GM06990 (cell line): ENCODE measurements at regions not wholly inside any gene's neighbourhood (a gene's known extent, or its start where the extent isn't known, plus 50 kb on each side); places are given as distances from the start of the nearest gene placed in this dataset.

ENCODE experiments used
- DNase-seq: peaks from one replicate; pipeline ENCODE4 v3.0.0-alpha.2; 2011; ENCODE audit not compliant: insufficient read length; ENCODE audit errors: extremely low read depth
- H3K27me3 ChIP-seq: replicated peaks from 2 replicates; pipeline ENCODE4 v1.6.0; 2011; ENCODE audit warnings: low read length; ENCODE audit not compliant: control insufficient read depth, insufficient read depth
- H3K36me3 ChIP-seq: 2 replicates; pipeline ENCODE4 v1.5.1; 2011; ENCODE audit warnings: low read length; ENCODE audit not compliant: control insufficient read depth, insufficient read depth
- H3K4me3 ChIP-seq: replicated peaks from 2 replicates; pipeline ENCODE4 v1.5.1; 2011; ENCODE audit warnings: low read depth, mild to moderate bottlenecking, control low read depth, low read length
- TF ChIP-seq, protein P1 (sequence below): IDR thresholded peaks from 2 replicates; pipeline ENCODE4 v1.5.1; 2011; ENCODE audit warnings: low read length, control low read depth, mild to moderate bottlenecking, inconsistent platforms; ENCODE audit not compliant: insufficient read depth, poor library complexity, severe bottlenecking

DNA sequence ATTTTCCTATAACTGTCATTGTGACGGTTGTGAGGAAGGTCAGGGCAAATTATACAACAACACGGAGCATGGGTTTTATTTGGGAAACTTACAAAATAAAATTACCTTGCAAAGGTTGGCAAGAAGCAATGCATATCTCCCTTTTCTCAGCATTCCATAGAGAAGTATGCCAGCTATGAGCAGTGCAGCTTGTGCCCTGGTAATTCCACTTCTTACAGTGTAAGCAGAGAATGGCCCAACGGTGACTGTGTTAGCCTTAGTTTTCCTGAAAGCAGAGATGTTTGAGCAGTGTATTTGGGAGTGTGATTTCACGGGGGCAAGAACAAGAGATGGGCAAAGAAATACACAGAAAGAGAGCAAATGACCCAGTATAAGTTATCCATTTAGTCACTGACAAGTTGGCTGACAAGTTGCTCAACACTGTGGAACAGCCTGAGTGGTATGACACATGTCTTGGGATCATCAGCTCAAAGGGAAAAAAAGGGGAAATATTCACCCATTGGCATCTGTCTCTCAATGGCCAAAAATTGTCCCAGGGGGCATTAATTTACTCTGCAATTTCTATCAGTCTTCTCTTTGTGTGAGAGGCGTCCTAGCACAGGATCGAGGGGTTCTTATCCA lies 210.9 kb upstream of the NRIP1 start:
- Histone ChIP-seq H3K4me3 (no peak overlapping the region), H3K27me3 (no peaks in the 10 kb centered on the region), H3K36me3 (no peaks in the 10 kb centered on the region)
- TF ChIP-seq, protein P1, sequence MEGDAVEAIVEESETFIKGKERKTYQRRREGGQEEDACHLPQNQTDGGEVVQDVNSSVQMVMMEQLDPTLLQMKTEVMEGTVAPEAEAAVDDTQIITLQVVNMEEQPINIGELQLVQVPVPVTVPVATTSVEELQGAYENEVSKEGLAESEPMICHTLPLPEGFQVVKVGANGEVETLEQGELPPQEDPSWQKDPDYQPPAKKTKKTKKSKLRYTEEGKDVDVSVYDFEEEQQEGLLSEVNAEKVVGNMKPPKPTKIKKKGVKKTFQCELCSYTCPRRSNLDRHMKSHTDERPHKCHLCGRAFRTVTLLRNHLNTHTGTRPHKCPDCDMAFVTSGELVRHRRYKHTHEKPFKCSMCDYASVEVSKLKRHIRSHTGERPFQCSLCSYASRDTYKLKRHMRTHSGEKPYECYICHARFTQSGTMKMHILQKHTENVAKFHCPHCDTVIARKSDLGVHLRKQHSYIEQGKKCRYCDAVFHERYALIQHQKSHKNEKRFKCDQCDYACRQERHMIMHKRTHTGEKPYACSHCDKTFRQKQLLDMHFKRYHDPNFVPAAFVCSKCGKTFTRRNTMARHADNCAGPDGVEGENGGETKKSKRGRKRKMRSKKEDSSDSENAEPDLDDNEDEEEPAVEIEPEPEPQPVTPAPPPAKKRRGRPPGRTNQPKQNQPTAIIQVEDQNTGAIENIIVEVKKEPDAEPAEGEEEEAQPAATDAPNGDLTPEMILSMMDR, result no peak
- DNase-seq, result no peak

DNA sequence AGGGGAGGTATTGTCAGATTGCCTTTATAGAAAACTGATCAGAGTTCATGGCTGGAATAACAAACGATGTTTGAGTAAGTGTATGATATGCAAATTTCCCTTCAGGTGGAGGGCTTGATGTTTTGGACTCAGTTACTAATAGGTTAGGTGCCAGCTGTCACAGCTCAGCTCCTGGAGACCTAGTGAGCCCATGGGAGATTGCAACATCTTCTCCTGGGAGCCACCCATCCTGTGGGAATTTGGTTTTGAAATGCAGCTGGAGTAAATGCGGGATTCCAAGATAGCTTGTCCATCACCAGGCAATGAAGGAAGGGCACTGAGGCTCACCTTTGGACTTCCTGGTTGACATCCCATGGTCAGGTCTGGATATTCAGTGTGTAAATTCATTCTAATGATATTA lies 211.4 kb upstream of the NRIP1 start:
- Histone ChIP-seq H3K36me3 (no peaks in the 10 kb centered on the region), H3K4me3 (no peak overlapping the region), H3K27me3 (no peaks in the 10 kb centered on the region)
- DNase-seq, result no peak
- TF ChIP-seq, protein P1, result no peak

DNA sequence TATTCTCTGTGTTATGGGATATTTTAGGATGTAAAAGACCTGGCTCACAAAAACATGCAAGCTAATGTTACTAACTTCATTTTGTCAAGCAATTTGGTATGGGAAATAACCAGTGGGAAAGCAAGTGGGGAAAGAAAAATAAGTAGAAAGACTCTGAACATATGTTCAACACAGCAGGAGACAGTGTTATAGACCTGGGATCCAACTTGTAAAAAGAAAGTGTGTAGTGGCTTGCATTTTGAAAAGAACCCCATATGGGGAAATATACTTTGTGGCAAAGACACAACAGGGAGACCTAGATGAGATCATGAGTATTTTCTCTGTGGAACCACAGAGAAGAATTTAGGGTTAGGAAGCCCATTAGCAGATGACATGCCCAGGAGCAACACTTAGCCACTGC lies 212.7 kb upstream of the NRIP1 start:
- H3K27me3 ChIP-seq, result no peaks in the 10 kb centered on the region
- TF ChIP-seq, protein P1, result no peak
- DNase-seq, result no peak
- no peaks in the 10 kb centered on the region for H3K36me3 ChIP-seq
- no peak overlapping the region for H3K4me3 ChIP-seq

DNA sequence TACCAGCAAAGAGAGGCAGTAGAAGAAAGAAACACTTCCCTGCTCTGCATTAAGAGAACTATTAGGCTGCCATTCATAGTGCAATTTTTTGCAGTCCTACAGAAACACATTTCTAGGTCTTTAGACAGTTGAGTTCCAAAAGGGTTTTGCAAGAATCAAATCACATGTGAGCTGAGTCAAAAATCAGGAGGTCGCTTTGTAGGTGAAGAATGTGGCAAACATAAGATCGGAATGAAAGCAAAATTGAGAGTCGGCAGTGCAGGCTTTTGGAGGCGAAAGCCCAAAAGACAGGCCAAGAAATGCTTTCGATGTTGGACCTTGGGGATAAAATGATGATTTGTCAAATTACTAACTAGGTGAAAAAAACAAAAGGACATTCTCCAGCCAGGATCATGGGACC lies 213.5 kb upstream of the NRIP1 start:
- H3K36me3 ChIP-seq, result no peaks in the 10 kb centered on the region
- TF ChIP-seq, protein P1, result no peak
- no peak for DNase-seq
- H3K27me3 ChIP-seq, result no peaks in the 10 kb centered on the region
- H3K4me3 ChIP-seq, result no peak overlapping the region

DNA sequence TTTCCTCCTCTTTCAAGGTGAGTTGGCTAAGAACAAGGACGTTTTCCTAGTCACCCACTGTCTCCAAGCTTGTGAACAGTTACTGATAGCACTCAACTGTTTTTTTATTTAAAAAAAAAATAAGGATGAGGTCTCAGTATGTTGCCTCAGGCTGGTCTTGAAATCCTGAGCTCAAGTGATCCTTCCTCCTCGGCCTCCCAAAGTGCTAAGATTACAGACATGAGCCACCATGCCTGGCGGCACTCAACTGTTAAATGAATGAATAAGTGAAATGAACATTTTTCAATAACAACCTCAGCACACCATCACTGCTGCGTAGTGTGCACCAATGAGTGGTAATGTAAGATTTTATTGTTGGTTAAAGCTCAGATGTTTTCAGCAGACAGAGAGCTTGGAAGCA lies 214.1 kb upstream of the NRIP1 start:
- H3K36me3 ChIP-seq, result no peaks in the 10 kb centered on the region
- TF ChIP-seq, protein P1, result no peak
- DNase-seq, result no peak

GRCh38 chr21:15279482-15279881 lies 214.7 kb upstream of the NRIP1 start:
- Histone ChIP-seq H3K27me3 (no peaks in the 10 kb centered on the region), H3K4me3 (no peak overlapping the region), H3K36me3 (no peaks in the 10 kb centered on the region)
- TF ChIP-seq, protein P1, result no peak
- no peak for DNase-seq

More for the DNA sequence above, 214.1 kb upstream of the NRIP1 start:
- Histone ChIP-seq H3K4me3 (no peak overlapping the region), H3K27me3 (no peaks in the 10 kb centered on the region)
